Mesothelial cell of epicardium (in vitro differentiated cells): ENCODE measurements at regions not wholly inside any gene's neighbourhood (a gene's known extent, or its start where the extent isn't known, plus 50 kb on each side); places are given as distances from the start of the nearest gene placed in this dataset.

ENCODE experiments used
- DNase-seq, 2 experiments: peaks; one replicate each; pipeline ENCODE4 v3.0.0; 2021; ENCODE audit warnings: low spot score in 2 of 2; ENCODE audit not compliant: unreplicated experiment in 2 of 2
- H3K27ac Mint-ChIP-seq: 2 replicates; pipeline ENCODE4 v1.8.0; 2021; ENCODE audit warnings: mixed read lengths
- H3K27me3 Mint-ChIP-seq: 2 replicates; pipeline ENCODE4 v1.8.0; 2021; ENCODE audit warnings: low read depth, mixed read lengths
- H3K36me3 Mint-ChIP-seq: 2 replicates; pipeline ENCODE4 v1.8.0; 2021; ENCODE audit warnings: mixed read lengths
- H3K4me1 Mint-ChIP-seq: 2 replicates; pipeline ENCODE4 v1.8.0; 2021; ENCODE audit warnings: mixed read lengths
- H3K4me3 Mint-ChIP-seq: 2 replicates; pipeline ENCODE4 v1.8.0; 2021; ENCODE audit warnings: mild to moderate bottlenecking, moderate library complexity, mixed read lengths
- H3K9me3 Mint-ChIP-seq: 2 replicates; pipeline ENCODE4 v1.8.0; 2021; ENCODE audit warnings: mixed read lengths
- TF ChIP-seq, protein P1 (sequence below): fragments of 200-600 bp; sonication (generic); IDR thresholded peaks from one replicate; pipeline ENCODE4 v1.5.0; 2021; ENCODE audit warnings: antibody characterized with exemption; ENCODE audit not compliant: unreplicated experiment

DNA sequence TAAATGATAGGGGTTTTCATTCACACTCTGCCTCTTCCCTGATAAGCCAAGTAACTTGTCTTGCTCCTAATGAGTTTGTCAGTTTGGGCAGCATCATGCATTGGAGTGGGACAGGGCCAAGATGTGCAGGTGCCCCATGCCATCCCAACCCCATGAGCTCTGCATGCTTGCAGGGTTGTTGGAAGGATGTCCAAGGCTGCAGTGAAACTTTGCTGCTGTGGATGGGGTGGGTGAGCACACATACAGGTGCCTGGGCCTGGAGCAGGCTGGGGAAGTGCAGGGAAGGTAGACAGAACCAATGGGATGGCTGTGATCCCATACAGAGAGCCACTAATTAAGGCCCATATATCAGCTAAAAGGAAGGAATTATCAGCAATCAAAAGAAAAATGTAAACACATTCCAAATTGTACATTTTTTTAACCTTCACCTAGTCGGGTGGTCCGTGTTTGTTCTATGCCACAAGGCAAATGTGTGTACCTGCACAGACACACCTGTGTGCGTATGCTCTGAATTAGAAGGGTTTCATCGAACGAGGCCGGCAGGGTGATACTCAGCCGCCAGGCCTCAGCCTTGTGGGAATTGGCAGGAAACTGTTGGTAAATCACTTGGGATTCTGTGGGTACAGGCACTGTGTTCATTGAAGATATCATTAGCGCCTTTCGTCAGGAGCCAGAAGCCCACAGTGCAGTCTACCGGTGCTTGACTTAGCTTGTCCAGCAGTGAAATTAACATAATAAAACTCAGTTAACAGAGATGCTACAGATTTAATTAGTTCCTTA lies 342.9 kb downstream of the MYCN start:
- TF ChIP-seq, protein P1, sequence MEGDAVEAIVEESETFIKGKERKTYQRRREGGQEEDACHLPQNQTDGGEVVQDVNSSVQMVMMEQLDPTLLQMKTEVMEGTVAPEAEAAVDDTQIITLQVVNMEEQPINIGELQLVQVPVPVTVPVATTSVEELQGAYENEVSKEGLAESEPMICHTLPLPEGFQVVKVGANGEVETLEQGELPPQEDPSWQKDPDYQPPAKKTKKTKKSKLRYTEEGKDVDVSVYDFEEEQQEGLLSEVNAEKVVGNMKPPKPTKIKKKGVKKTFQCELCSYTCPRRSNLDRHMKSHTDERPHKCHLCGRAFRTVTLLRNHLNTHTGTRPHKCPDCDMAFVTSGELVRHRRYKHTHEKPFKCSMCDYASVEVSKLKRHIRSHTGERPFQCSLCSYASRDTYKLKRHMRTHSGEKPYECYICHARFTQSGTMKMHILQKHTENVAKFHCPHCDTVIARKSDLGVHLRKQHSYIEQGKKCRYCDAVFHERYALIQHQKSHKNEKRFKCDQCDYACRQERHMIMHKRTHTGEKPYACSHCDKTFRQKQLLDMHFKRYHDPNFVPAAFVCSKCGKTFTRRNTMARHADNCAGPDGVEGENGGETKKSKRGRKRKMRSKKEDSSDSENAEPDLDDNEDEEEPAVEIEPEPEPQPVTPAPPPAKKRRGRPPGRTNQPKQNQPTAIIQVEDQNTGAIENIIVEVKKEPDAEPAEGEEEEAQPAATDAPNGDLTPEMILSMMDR, result no peak
- H3K36me3 Mint-ChIP-seq, result no peaks in the 10 kb centered on the region
- H3K4me1 Mint-ChIP-seq, result peaks cover 13% of the 10 kb centered on the region
- no peak for DNase-seq
- H3K27me3 Mint-ChIP-seq, result no peaks in the 10 kb centered on the region
- H3K27ac Mint-ChIP-seq, result no peak overlapping the region
- no peaks in the 10 kb centered on the region for H3K9me3 Mint-ChIP-seq
- no peak overlapping the region for H3K4me3 Mint-ChIP-seq

DNA sequence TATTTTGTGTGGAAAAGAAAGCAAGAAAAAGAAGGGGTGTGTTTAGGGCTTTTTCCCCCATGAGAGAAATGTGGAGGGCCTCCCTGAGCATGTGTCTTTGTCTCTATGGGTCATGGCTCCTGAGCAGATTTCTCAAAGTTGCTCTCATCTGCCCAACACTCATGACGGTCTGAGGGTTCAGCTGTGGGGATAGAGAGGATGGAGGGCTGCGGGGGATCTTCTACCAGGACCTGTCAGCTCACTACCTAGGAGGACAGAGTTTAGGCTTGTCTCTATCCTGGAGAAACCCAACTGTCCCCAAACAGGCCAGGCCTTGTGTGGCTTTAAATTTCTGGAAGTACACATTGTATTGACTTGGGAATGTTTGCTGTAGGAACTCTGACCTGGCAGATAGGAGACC lies 342.2 kb downstream of the MYCN start:
- no peaks in the 10 kb centered on the region for H3K9me3 Mint-ChIP-seq
- DNase-seq, result no peak
- no peaks in the 10 kb centered on the region for H3K36me3 Mint-ChIP-seq
- no peaks in the 10 kb centered on the region for H3K27me3 Mint-ChIP-seq
- TF ChIP-seq, protein P1, result no peak
- no peak overlapping the region for H3K27ac Mint-ChIP-seq
- H3K4me1 Mint-ChIP-seq, result peaks cover 13% of the 10 kb centered on the region
- no peak overlapping the region for H3K4me3 Mint-ChIP-seq

DNA sequence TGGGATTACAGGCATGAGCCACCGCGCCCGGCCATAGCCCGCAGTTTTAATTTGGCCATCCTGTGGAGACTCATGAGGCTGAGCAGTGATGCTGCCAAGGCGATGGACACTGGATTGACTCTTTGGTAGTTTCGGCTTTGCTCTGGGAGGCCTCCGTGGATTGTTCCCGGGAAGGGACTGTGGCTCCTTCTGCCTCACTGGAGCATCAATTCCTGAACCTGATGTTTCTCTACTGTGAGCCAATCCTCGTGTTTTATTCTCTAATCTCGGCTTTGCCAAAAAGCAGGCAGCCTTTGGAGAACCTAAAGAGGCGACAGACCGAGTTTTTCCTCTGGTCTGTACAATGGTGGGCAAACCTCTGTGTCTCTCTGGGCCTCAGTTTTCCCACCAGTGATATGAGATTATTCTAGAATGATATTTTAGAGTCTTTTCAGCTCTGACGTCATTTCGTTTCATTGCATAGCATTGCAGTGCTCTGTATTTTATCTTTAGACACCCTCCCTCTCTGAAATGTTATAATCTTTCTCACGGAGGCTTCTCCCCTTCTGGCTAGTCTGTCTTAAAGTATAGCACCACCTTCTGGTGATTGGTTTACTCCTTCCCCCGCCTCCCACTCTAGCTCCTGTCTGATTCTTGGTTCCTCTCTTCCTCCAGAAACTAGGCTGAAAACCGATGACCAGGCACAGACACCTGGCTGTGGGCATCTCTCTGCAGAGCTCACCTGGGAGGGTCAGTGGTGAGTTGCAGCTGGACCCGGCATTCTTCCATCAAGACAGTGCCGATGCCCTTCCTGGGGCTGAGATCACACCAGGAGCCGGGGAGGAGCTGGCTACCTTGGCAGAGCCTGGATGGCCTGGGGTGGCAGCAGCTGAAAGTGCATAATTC lies 341.3 kb downstream of the MYCN start:
- Mint-ChIP-seq H3K36me3 (no peaks in the 10 kb centered on the region), H3K4me1 (peaks cover 13% of the 10 kb centered on the region), H3K9me3 (no peaks in the 10 kb centered on the region), H3K27ac (no peak overlapping the region), H3K4me3 (no peak overlapping the region), H3K27me3 (no peaks in the 10 kb centered on the region)
- TF ChIP-seq, protein P1, result peak; percentile 28
- no peak for DNase-seq

GRCh38 chr2:16280081-16280480 lies 339.7 kb downstream of the MYCN start:
- H3K4me3 Mint-ChIP-seq, result no peak overlapping the region
- peaks cover 10% of the 10 kb centered on the region for H3K4me1 Mint-ChIP-seq
- DNase-seq, result no peak
- H3K27me3 Mint-ChIP-seq, result no peaks in the 10 kb centered on the region
- H3K9me3 Mint-ChIP-seq, result no peaks in the 10 kb centered on the region
- H3K36me3 Mint-ChIP-seq, result no peaks in the 10 kb centered on the region
- no peak overlapping the region for H3K27ac Mint-ChIP-seq
- TF ChIP-seq, protein P1, result no peak

DNA sequence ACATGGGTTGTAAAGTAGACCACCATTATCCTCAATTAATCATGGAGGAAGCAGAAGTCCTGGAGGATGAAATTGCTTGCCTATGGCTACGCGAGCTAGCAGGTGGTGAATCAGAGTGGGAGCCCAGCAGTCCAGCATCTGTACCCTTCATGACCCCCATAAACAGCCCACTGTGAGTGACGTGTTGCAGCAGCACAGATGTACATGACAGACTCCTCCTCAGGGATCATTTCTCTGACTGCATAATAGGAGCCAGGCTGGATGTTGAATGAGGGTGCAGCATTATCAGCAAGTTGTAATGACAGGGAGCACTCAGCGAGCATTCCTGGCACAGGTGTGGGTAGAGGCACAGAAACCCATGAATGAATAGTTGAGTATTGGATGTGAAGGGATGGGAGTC lies 339.3 kb downstream of the MYCN start:
- Mint-ChIP-seq H3K36me3 (no peaks in the 10 kb centered on the region), H3K27ac (no peak overlapping the region), H3K4me1 (peaks cover 10% of the 10 kb centered on the region), H3K4me3 (no peak overlapping the region), H3K27me3 (no peaks in the 10 kb centered on the region), H3K9me3 (no peaks in the 10 kb centered on the region)
- DNase-seq, result no peak
- TF ChIP-seq, protein P1, result no peak
